NOMO-1 treated with dmso at 0.1 percent for 144 hours (cell line): ENCODE measurements at regions not wholly inside any gene's neighbourhood (a gene's known extent, or its start where the extent isn't known, plus 50 kb on each side); places are given as distances from the start of the nearest gene placed in this dataset.

Source experiments
- DNase-seq: peaks from one replicate; lab custom pipeline; 2025; ENCODE audit not compliant: unreplicated experiment; lab: John Stamatoyannopoulos, UW

DNA sequence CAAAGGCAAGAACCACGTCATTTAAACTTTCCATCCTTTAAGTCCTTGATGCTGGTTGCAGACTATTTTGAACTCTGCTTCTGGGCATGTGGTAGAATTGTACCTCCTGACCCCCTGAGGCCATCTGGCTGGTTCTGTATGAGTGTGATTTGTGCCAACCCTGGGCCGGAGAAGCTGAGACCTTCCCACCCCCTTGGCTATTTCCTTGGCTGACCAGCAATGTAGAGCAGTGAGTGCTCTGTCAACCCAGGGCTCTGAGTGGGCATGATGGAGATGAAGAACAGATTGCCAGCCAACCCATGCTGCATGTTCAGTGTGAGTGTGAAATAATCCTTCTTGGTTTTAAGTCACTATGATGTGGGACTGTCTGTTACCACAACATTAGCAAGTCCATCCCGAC, 82.1 kb upstream of the RASGRP1 start:
- DNase-seq = no peak

DNA sequence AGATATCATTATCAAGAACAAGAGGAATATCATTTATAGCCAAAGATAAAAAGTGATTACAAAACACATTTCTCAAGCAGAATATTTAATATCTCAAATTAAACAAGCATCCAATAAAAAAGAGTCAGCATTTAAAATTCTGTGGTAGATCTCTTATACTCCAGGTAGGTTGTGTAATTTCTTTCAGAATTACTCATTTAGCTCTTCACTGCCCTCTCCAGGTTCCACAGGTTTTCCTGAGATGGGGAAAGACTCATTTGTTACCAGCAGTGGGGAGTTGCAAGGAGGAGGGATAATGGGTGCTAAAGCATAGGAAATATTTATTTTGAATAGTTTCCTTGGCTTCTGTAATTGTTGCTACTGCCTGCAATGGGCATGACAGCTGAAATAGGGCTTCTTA, 83.1 kb upstream of the RASGRP1 start:
- no peak for DNase-seq

DNA sequence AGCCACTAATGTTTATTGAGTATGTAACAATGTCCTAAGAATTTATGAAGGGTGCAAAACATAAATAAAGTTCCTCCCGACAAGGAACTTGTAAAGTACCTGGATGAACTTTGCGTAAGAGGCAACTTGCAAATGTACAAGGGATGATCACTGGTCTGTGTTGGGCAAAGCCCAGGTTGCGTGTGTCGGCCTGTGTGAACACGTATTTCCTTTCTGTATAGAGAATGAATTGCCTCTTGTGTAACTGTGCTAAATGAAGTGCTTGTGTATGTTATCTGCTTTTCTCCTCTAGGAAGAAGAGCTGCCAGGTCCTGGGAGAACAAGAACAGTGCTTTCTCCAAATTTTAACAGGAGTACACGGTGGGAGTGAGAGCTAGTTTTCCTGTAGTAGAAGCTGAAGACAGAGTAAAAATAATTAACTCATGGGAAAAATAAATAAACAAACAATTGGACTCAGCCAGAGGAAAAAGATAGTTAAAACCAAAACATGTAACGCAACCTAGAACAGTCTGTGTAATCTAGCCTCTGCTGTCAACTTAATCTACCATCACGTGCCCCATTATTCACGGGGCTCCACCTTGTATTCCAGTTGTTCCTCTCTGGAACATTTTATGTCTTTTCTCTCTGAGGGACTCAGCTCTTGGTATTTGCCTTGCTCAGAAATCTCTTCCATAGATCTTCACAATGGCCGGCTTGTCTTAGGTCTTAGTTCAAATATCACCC, 83.7 kb upstream of the RASGRP1 start:
- DNase-seq = peak; percentile 49

GRCh38 chr15:38650384-38650783, 85.8 kb upstream of the RASGRP1 start:
- no peak for DNase-seq

DNA sequence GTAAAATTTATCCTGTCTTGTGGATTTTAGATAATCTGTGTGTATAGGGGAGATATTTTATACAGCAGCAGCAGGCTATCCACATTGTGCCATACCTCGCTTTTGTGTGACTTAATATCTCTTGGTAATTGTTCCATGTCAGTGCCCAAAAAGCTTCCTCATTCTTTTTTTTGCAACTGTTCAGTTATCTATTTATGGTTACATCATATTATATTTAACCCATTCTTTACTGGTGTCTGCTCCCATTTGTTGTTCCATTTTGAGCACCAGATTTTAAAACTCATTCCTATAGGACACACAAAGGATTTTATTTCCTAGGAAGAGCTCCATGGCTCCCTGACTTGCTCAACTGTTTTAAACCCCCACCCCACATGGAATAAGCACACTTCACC, 86.3 kb upstream of the RASGRP1 start:
- peak; percentile 44 for DNase-seq

DNA sequence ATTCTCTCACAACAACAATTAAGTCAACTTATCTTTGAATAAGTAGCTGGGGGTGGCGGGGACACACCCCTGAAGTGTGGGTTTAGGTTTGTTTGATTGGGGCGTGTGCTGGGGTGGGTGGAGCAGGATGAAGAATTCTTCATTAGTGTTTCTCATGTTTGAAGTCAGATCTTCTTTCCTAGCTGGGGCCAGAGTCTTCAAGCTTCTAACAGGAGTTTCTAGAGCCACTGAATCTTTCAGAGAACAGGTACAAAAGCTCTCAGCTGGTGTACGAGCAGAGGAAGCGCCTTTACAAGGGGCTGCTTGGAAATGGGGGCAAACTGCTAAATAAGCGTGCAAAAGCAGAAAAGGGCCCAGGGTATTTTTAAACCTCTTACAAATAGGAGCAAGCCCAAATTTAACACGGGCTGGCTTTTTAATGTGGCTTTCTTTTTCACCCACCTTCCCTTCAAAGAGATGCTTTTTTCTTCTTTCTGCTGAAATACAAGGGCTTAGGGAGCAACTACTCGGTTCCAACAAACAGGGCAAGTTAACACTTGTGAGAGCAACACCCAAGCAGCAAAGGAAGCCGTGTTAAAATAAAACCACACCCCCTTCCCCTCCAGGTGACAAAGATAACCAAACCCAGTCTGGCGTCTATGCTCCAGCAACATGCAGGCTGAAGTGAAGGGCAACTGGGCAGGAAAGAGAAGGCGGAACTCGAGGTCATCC, 86.9 kb upstream of the RASGRP1 start:
- DNase-seq = peak; percentile 28

GRCh38 chr15:38652183-38652794, 87.7 kb upstream of the RASGRP1 start:
- DNase-seq = no peak

DNA sequence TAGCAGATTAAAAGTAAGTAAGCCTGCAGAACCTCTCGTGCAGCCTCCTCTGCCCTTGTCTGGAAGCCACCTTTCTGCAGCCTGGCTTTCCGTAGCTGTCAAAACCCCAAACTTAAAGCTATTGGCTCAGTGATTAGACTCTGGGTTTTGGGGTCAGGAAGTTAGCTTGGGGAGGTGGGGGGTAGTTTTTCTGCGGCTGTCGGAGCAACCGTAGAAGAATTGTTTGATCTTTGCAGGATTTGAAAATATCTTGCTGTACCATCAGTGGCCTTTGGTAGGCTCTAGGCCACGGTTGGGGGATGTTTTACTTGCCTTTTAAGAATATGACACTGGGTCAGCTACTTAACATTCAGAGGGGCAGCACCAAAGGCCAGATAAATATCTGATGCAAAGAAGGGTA, 88.4 kb upstream of the RASGRP1 start:
- DNase-seq = no peak

GRCh38 chr15:38658431-38658830, 93.8 kb upstream of the RASGRP1 start:
- no peak for DNase-seq

GRCh38 chr15:38660738-38661137, 96.1 kb upstream of the RASGRP1 start:
- DNase-seq = no peak

DNA sequence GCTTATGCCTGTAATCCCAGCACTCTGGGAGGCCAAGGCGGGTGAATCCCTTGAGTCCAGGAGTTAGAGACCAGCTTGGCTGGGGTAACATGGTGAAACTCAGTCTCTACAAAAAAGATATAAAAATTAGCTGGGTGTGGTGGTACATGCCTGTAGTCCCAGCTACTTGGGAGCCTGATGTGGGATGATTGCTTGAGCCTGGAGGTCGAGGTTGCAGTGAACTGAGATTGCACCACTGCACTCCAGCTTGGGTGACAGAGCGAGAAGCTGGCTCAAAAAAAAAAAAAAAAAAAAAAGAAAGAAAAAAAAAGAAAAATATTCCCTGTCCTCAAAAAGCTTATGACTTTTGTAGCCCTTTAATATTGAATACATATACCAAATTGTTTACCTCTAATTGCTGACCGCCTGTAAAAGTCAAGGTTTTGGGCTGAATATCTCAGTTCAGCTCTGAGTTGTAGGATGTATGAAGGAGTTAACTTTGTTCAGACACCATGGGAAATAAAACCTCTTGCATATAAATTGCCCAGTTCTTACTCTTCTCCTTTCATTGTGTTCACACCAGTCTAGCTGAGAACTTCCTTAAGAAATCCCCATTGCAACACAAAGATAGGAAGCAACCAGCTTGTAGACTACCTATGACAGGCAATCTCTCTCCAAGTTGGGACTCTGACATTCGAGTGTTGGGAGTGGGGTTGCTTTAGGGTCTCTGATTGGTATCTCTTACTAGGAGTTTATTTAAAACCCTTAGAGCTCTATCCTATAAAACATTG, 97.6 kb upstream of the RASGRP1 start:
- no peak for DNase-seq

- no peak for DNase-seq
These were observed 98.2 kb upstream of the RASGRP1 start for GRCh38 chr15:38662805-38663204.

- no peak for DNase-seq
These were observed 101.1 kb upstream of the RASGRP1 start for GRCh38 chr15:38665586-38666305.

GRCh38 chr15:38666865-38667510, 102.4 kb upstream of the RASGRP1 start:
- DNase-seq = no peak

DNA sequence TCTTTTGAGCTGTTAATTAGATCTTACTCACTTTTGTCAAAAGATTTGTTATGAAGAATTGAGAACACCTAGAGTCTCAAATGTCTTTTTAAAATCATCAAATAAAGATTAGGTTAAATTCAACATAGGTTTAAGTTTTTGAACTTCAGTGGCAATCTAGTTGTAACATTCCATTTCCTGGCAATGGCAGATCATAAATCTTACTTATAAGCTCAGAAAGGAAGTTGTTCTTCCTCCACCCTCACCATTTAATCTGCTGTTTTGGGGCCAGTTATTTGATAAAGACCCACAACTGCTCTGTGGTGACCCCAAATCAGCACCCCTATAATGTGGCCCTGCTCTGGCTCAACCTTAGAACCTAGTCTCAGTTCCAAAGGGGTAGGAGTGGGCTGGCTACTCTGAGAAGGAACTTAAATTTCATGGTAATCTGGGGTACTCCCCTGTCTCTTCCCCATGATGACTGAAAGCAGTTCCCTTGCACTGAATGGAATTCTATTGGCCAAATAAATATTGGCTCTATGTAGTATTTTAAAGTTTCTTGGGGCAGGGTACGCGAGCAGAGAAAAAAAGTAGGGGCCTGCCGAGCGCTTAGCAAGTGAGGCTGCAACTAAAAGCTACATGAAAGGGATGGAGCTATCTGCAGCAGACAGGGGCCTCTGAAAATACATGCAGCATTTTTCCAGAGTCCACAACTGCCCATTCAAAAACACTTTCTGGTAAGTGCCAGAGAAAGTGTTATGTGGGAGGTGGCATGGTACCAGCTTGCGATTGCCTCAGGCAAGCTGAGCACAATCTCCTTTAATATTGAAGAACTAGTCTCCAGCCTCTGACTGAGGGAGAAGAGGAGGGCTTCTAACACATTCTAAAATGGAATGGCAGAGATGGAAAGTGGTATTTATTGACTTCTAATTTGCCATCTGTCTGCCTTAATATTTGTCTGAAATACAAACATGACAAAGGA, 103.6 kb upstream of the RASGRP1 start:
- DNase-seq = no peak

GRCh38 chr15:38668898-38669391, 104.3 kb upstream of the RASGRP1 start:
- no peak for DNase-seq

- DNase-seq = no peak
These were observed 105.8 kb upstream of the RASGRP1 start for GRCh38 chr15:38670128-38671005.

DNA sequence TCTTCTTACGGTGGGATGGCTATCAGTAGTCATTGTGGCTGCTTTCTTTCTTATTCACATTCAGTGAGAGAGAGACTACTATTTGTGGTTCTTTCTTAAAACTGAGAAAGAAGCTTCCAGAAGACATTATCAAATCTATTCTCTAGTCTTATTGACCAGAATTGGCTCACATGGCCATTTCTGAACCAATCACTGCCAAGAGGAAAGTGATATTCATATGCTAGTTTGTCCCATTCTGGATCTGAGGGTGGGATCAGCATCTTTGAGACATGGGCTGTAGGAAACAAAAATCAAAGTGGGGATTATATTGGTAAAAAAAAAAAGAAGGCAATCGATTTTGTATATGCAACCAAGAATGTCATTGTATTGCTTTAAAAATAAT, 106.4 kb upstream of the RASGRP1 start:
- no peak for DNase-seq
